Ishikawa (cell line): ENCODE measurements at regions not wholly inside any gene's neighbourhood (a gene's known extent, or its start where the extent isn't known, plus 50 kb on each side); places are given as distances from the start of the nearest gene placed in this dataset.

Experiments used
- CEBPB ChIP-seq: IDR thresholded peaks from 2 replicates; pipeline ENCODE4 v1.6.1; 2012
- CREB1 ChIP-seq: IDR thresholded peaks from 2 replicates; pipeline ENCODE4 v1.6.1; 2012; ENCODE audit warnings: low read depth
- EGR1 ChIP-seq: IDR thresholded peaks from 2 replicates; pipeline ENCODE4 v1.6.1; 2012
- EP300 ChIP-seq: IDR thresholded peaks from 2 replicates; pipeline ENCODE4 v1.6.1; 2012; ENCODE audit warnings: borderline replicate concordance
- FOXM1 ChIP-seq: IDR thresholded peaks from 2 replicates; pipeline ENCODE4 v1.6.1; 2012; ENCODE audit warnings: low read depth, borderline replicate concordance
- MAX ChIP-seq: IDR thresholded peaks from 2 replicates; pipeline ENCODE4 v1.6.1; 2012
- NFIC ChIP-seq: IDR thresholded peaks from 2 replicates; pipeline ENCODE4 v1.6.1; 2012
- RAD21 ChIP-seq: IDR thresholded peaks from 2 replicates; pipeline ENCODE4 v1.6.1; 2012; ENCODE audit warnings: low read depth
- REST ChIP-seq: IDR thresholded peaks from 2 replicates; pipeline ENCODE4 v1.6.1; 2012; ENCODE audit warnings: low read depth, mild to moderate bottlenecking
- TAF1 ChIP-seq: IDR thresholded peaks from 2 replicates; pipeline ENCODE4 v1.6.1; 2012; ENCODE audit warnings: low read depth, mild to moderate bottlenecking
- TCF12 ChIP-seq: IDR thresholded peaks from 2 replicates; pipeline ENCODE4 v1.6.1; 2012; ENCODE audit warnings: low read depth
- TEAD4 ChIP-seq: IDR thresholded peaks from 2 replicates; pipeline ENCODE4 v1.6.1; 2012
- USF1 ChIP-seq: IDR thresholded peaks from 2 replicates; pipeline ENCODE4 v1.6.1; 2012
- YY1 ChIP-seq: IDR thresholded peaks from 2 replicates; pipeline ENCODE4 v1.6.1; 2012; ENCODE audit warnings: low read depth
- ZBTB7A ChIP-seq: IDR thresholded peaks from 2 replicates; pipeline ENCODE4 v1.6.1; 2012; ENCODE audit warnings: low read depth

GRCh38 chr10:57955076-57955475 is 312.6 kb downstream of the IPMK start:
- no peak for TF ChIP-seq EGR1
- TF ChIP-seq CEBPB = no peak
- no peak for TF ChIP-seq MAX
- TF ChIP-seq FOXM1 = no peak
- TF ChIP-seq ZBTB7A = no peak
- no peak for TF ChIP-seq CREB1
- TF ChIP-seq TAF1 = no peak
- no peak for TF ChIP-seq EP300
- TF ChIP-seq TEAD4 = no peak
- TF ChIP-seq RAD21 = no peak
- TF ChIP-seq NFIC = no peak
- no peak for TF ChIP-seq YY1
- TF ChIP-seq TCF12 = no peak
- TF ChIP-seq REST = no peak
- no peak for TF ChIP-seq USF1

- TF ChIP-seq ZBTB7A = no peak
- no peak for TF ChIP-seq TAF1
- TF ChIP-seq CEBPB = no peak
- no peak for TF ChIP-seq MAX
- TF ChIP-seq RAD21 = no peak
Observed at GRCh38 chr10:57952741-57953140, 315.0 kb downstream of the IPMK start.

- no peak for TF ChIP-seq EGR1
- no peak for TF ChIP-seq RAD21
- no peak for TF ChIP-seq CREB1
- TF ChIP-seq TEAD4 = no peak
- no peak for TF ChIP-seq FOXM1
- no peak for TF ChIP-seq TAF1
- no peak for TF ChIP-seq EP300
- TF ChIP-seq TCF12 = no peak
- TF ChIP-seq YY1 = no peak
- TF ChIP-seq ZBTB7A = no peak
- TF ChIP-seq NFIC = no peak
- TF ChIP-seq REST = no peak
- no peak for TF ChIP-seq CEBPB
Observed at GRCh38 chr10:57950442-57950974, 317.2 kb downstream of the IPMK start.

GRCh38 chr10:57948796-57949195 is 318.9 kb downstream of the IPMK start:
- TF ChIP-seq ZBTB7A = no peak
- no peak for TF ChIP-seq USF1
- no peak for TF ChIP-seq RAD21
- TF ChIP-seq TAF1 = no peak
- TF ChIP-seq CEBPB = no peak
- TF ChIP-seq CREB1 = no peak
- TF ChIP-seq TEAD4 = no peak
- no peak for TF ChIP-seq FOXM1
- no peak for TF ChIP-seq MAX
- TF ChIP-seq NFIC = no peak
- no peak for TF ChIP-seq YY1
- TF ChIP-seq EP300 = no peak
- no peak for TF ChIP-seq TCF12

GRCh38 chr10:57946833-57947232 is 320.9 kb downstream of the IPMK start:
- TF ChIP-seq CREB1 (no peak), YY1 (no peak), TAF1 (no peak)

GRCh38 chr10:57943701-57944100 is 324.0 kb downstream of the IPMK start:
- no peak for TF ChIP-seq ZBTB7A
- TF ChIP-seq MAX = no peak
- TF ChIP-seq REST = no peak
- no peak for TF ChIP-seq FOXM1
- TF ChIP-seq CREB1 = no peak
- TF ChIP-seq EGR1 = no peak
- no peak for TF ChIP-seq EP300
- TF ChIP-seq TCF12 = no peak
- TF ChIP-seq USF1 = no peak
